GM12801 (cell line): ENCODE measurements at regions not wholly inside any gene's neighbourhood (a gene's known extent, or its start where the extent isn't known, plus 50 kb on each side); places are given as distances from the start of the nearest gene placed in this dataset.

Experiments used
- CTCF ChIP-seq: IDR thresholded peaks from one replicate; pipeline ENCODE4 v1.5.1; 2011; ENCODE audit warnings: control low read depth; ENCODE audit not compliant: insufficient read length; ENCODE audit errors: extremely low read depth

- TF ChIP-seq CTCF = no peak
Observed at GRCh38 chr4:24262616-24263015, 321.7 kb downstream of the DHX15 start.

- TF ChIP-seq CTCF = no peak
Observed at GRCh38 chr4:24262084-24262483, 322.3 kb downstream of the DHX15 start.

- TF ChIP-seq CTCF = no peak
Observed at GRCh38 chr4:24260923-24261564, 323.3 kb downstream of the DHX15 start.

GRCh38 chr4:24260133-24260715 lies 324.1 kb downstream of the DHX15 start:
- TF ChIP-seq CTCF = no peak

GRCh38 chr4:24256547-24256946 lies 327.8 kb downstream of the DHX15 start:
- TF ChIP-seq CTCF = no peak

GRCh38 chr4:24256066-24256465 lies 328.3 kb downstream of the DHX15 start:
- no peak for TF ChIP-seq CTCF

GRCh38 chr4:24252121-24252520 lies 332.2 kb downstream of the DHX15 start:
- no peak for TF ChIP-seq CTCF

- TF ChIP-seq CTCF = no peak
Observed at GRCh38 chr4:24251589-24251988, 332.8 kb downstream of the DHX15 start.
